ENCODE measurements at regions not wholly inside any gene's neighbourhood (a gene's known extent, or its start where the extent isn't known, plus 50 kb on each side); places are given as distances from the start of the nearest gene placed in this dataset.

DNA sequence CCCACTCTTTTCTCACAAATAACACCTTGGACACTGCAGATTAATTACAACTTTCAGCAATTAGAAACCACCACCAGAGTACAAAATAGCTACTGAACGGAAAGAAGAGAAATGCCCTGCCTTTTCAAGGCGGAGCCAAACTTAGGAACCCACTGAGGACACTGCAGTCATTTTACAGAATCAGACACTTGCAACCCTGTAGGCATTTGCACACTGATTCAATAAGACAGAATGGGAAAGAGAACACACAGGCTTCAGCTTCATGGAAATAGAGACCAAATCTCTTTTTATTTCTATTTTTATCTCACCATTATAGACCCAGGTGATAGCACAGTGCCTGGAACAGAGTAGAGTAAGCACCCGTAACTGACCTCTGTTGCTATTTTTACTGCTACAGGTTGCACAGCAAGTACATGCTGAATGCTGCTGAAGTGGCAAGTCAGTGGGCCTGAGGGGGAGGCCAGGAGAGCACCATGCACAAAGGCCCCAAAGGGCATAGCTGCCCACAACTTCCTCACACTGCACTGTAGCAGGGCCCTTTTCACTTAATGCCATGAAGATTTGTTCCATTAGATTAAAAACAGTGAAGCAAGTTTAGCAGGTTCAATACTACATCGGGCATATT lies 50.7 kb upstream of the EDARADD start:
- no peaks in the 10 kb centered on the region for H3K9me1 ChIP-seq (ENCODE audit: control insufficient read depth, insufficient read depth, low read length)
- H3K27ac ChIP-seq (ENCODE audit: extremely low read depth, low read depth, low read length): no peak overlapping the region
- DNase-seq (ENCODE audit: extremely low read depth in 1 of 4, low spot score in 3 of 4) (no peak), FAIRE-seq (no peak), ATAC-seq (peak; percentile 14; the same call in 1 of the 3 replicates)
- H3K4me3 ChIP-seq: no peak overlapping the region
- no peaks in the 10 kb centered on the region for H3K79me2 ChIP-seq (ENCODE audit: control insufficient read depth, insufficient read depth, low read length)
- peaks cover 6% of the 10 kb centered on the region for H3K9me3 ChIP-seq (replicated peaks; ENCODE audit: control insufficient read depth, insufficient read depth, low read depth, low read length)
- TF ChIP-seq RBM15 (IDR thresholded peaks at IDR 0.05; ENCODE audit: insufficient read depth, low read length) (no peak), LARP7 (IDR thresholded peaks at IDR 0.05) (no peak), POLR2G (IDR thresholded peaks at IDR 0.05; ENCODE audit: low read depth, low read length) (no peak), MCM2 (IDR thresholded peaks at IDR 0.05; ENCODE audit: low read depth) (no peak), KLF13 (tag; IDR thresholded peaks at IDR 0.05; ENCODE audit: borderline replicate concordance, low read depth) (no peak), DNMT1 (IDR thresholded peaks at IDR 0.05) (no peak), ZNF507 (tag; conservative IDR thresholded peaks at IDR 0.05) (no peak), RNF2 (IDR thresholded peaks at IDR 0.05) (no peak), RFX7 (CRISPR knock-in tag; IDR thresholded peaks at IDR 0.05) (no peak), SMARCA4 (IDR thresholded peaks at IDR 0.05) (no peak), TAF7 (tag; IDR thresholded peaks at IDR 0.05) (no peak), NFIX (CRISPR knock-in tag; IDR thresholded peaks at IDR 0.05; ENCODE audit: low read depth) (no peak)
- TF ChIP-seq, protein P1, sequence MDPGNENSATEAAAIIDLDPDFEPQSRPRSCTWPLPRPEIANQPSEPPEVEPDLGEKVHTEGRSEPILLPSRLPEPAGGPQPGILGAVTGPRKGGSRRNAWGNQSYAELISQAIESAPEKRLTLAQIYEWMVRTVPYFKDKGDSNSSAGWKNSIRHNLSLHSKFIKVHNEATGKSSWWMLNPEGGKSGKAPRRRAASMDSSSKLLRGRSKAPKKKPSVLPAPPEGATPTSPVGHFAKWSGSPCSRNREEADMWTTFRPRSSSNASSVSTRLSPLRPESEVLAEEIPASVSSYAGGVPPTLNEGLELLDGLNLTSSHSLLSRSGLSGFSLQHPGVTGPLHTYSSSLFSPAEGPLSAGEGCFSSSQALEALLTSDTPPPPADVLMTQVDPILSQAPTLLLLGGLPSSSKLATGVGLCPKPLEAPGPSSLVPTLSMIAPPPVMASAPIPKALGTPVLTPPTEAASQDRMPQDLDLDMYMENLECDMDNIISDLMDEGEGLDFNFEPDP (CRISPR knock-in tag; IDR thresholded peaks at IDR 0.05): no peak
- TF ChIP-seq, protein P2, sequence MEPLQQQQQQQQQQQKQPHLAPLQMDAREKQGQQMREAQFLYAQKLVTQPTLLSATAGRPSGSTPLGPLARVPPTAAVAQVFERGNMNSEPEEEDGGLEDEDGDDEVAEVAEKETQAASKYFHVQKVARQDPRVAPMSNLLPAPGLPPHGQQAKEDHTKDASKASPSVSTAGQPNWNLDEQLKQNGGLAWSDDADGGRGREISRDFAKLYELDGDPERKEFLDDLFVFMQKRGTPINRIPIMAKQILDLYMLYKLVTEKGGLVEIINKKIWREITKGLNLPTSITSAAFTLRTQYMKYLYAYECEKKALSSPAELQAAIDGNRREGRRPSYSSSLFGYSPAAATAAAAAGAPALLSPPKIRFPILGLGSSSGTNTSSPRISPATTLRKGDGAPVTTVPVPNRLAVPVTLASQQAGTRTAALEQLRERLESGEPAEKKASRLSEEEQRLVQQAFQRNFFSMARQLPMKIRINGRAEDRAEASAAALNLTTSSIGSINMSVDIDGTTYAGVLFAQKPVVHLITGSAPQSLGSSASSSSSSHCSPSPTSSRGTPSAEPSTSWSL (CRISPR knock-in tag; IDR thresholded peaks at IDR 0.05; ENCODE audit: borderline replicate concordance): no peak
- no TSS peak for BruUV-seq (replicated peaks)
- WGBS (ENCODE audit: insufficient coverage, low coverage, missing lambda C conversion rate): 61% methylated on average over 4 of the region's 4 CpGs
- ChIA-PET POLR2A (interaction anchor here (1.0 kb wide), 1 partner anchor 10 kb away, joined by 4 read pairs; no protein-coding TSS in a partner anchor), CTCF (ENCODE audit: low intra/inter-chr PET ratio) (no interaction called here)
- peaks cover 6 to 7% of the 10 kb centered on the region in 2 experiments; a peak in 3 of 5 replicates for H3K4me1 ChIP-seq (replicated peaks in 1 of 2; ENCODE audit: control insufficient read depth in 2 of 2, insufficient read depth in 2 of 2, low read length in 2 of 2)
- no peaks in the 10 kb centered on the region for H3K36me3 ChIP-seq (ENCODE audit: control insufficient read depth, insufficient read depth, low read length)
- peak overlapping the region; percentile 2; the same call in 1 of the 2 replicates for H2AFZ ChIP-seq (ENCODE audit: low read depth, low read length)
- in situ Hi-C loops (cut with MboI): no loop called here
- H3K9ac ChIP-seq (ENCODE audit: insufficient read depth in 1 of 2, low read depth in 2 of 2, low read length in 2 of 2): no peak overlapping the region
- no peak overlapping the region for H3K4me2 ChIP-seq (ENCODE audit: insufficient read depth, low read length)
- intact Hi-C loops (cut with micrococcal nuclease): no loop called here
- H4K20me1 ChIP-seq (replicated peaks; ENCODE audit: control insufficient read depth, insufficient read depth, low read length): no peaks in the 10 kb centered on the region
- no peaks in the 10 kb centered on the region for H3K27me3 ChIP-seq (ENCODE audit: control insufficient read depth in 2 of 2, insufficient read depth in 2 of 2, low read length in 2 of 2)
